Kidney capillary endothelial cell (primary cell): ENCODE measurements at regions not wholly inside any gene's neighbourhood (a gene's known extent, or its start where the extent isn't known, plus 50 kb on each side); places are given as distances from the start of the nearest gene placed in this dataset.

Experiments
- DNase-seq: peaks from one replicate; pipeline ENCODE4 v3.0.0-alpha.2; 2018; ENCODE audit warnings: low spot score

DNA sequence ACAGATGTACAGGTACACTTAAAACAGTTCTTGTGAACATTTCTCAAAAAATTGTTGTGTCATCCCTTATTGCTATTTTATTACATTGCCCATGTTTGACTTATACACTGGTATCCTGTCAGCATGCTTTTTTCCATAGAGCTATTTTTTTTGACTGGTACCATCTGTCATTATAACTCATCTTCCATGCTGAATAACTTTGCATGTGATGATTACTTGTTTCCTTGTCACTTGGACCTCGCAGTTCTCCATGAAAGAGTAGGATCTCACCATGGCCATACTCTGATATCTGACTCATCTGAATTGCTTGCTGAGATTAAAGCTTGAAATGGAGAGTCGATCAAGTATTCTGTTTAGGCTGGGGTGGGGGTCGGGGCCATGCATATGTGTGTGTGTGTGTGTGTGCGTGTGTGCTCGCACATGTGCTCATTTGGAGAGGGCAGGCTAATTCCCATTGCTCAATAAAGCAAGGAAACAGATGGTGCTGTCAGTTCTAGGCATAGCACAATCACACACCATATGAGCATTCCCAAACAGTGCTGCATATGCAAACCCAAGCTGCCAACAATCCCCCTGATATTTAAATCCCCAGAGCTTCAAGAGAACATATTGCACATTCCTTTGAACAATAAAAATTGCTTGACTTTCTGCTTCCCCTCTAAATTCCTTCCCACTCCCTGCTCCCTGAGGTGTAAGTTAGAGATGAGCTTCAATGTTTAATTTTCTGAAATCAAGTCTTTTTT lies 62.9 kb downstream of the NHLRC3 start:
- DNase-seq, result no peak

DNA sequence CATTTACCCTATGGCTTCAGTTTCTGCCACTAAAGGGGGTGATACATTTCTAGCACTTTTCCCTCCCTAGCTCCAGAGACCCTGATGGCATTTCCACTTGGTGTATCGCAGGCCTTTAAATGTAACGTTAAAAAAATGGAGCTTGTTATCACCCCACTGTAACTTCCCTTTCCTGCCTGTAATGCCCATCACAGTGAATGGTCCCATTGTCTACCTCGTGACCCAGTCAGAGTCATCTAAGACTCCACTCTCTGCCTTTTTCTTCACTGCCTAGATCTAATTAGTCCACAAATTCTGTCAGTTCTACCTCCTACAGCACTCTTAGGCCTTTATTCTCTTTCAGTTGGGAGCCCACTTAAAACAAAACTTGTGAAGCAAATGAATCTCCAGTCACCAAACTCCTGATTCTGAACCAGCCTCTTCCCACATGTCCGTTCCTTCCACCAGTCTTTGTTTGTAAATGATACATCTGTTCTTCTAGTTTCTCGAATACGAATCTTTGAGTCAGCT lies 64.8 kb downstream of the NHLRC3 start:
- DNase-seq, result peak; percentile 7

- peak; percentile 6 for DNase-seq
Measured at GRCh38 chr13:39105110-39105509, 66.9 kb downstream of the NHLRC3 start.

- no peak for DNase-seq
Measured at GRCh38 chr13:39106216-39107005, 68.2 kb downstream of the NHLRC3 start.

GRCh38 chr13:39107561-39107960 lies 69.3 kb downstream of the NHLRC3 start:
- no peak for DNase-seq

DNA sequence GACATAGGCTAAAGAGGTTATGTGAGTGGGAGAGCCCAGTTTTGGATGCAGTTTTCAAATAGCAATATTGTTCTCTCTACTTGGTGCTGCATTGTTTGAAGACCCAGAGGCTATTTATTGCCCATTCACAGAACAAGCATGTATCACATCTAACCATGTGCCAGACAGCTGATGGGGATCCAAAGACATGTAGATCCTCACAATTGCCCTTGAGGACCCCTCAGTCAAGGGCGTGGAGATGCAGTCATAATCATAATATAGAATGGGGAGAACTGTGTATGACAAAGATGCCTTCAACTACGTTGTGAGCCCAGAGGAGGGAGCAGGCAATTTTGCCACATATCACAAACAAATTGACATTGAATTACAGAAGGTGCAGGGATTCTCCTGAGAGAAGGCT lies 70.5 kb downstream of the NHLRC3 start:
- DNase-seq, result no peak

DNA sequence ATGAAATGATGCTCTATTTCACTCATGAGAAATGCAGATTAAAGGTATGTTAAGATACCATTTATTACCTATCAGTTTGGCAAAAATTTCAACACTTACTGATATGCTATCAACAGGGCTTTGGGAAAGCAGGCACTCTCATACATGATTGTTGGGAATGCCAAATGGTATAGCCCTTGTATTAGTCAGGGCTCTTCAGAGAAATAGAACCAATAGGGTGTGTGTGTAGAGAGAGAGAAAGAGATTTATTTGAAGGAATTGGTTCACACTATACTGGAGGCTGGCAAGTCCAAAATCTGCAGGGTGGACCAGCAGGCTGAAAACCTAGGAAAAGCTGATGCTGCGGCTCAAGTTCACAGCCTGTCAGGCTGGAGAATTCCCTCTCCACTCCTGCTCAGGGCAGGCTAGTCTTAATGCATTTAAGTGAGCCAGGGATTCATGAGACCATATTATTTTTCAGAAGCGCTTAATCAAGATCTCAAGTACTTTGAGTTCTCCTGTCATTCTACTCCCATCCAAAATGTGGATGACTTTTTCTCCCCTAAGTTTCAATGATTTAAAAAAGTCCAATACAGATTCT lies 72.4 kb downstream of the NHLRC3 start:
- DNase-seq, result no peak

GRCh38 chr13:39111145-39111544 lies 72.9 kb downstream of the NHLRC3 start:
- DNase-seq, result no peak

GRCh38 chr13:39119422-39119821 lies 81.2 kb downstream of the NHLRC3 start:
- DNase-seq, result no peak

DNA sequence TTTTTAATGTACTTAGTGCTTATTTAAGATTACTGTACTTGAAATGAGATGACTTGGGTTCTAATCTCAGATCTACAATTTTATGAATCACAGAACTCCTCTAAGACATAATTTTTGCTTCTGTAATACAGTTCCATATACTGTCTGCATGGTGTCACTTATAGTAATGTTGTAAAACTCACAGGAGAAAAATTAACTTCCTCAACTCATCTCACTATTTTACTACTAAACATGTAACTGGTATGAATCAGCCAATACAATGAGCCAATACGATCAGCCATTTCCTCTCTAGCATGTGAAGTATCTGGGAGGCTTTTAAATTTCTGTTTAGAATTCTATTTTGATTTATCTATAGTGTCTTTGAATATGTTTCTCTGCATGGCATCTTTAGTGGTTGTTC lies 85.3 kb downstream of the NHLRC3 start:
- no peak for DNase-seq

DNA sequence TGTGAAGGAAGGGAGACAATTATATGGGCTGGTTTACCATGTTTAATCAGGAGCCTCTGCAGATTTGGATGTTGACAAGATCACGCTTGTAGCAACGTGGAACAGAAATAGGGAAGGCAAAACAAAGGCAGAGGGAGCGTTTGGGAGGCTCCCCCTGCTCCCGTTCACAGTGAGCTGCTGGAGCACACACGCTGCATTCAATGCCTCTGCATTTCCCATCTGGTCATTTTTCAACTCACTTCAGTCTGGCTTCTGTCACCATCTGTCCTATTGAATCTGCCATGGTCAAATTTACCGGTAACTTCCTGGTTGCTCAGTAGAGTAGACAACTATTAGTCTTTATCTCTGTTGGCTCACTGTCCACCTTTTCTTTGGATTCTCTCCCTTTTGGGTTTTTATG lies 91.0 kb downstream of the NHLRC3 start:
- DNase-seq, result no peak

- DNase-seq, result no peak
Measured at GRCh38 chr13:39130301-39130700, 92.0 kb downstream of the NHLRC3 start.

DNA sequence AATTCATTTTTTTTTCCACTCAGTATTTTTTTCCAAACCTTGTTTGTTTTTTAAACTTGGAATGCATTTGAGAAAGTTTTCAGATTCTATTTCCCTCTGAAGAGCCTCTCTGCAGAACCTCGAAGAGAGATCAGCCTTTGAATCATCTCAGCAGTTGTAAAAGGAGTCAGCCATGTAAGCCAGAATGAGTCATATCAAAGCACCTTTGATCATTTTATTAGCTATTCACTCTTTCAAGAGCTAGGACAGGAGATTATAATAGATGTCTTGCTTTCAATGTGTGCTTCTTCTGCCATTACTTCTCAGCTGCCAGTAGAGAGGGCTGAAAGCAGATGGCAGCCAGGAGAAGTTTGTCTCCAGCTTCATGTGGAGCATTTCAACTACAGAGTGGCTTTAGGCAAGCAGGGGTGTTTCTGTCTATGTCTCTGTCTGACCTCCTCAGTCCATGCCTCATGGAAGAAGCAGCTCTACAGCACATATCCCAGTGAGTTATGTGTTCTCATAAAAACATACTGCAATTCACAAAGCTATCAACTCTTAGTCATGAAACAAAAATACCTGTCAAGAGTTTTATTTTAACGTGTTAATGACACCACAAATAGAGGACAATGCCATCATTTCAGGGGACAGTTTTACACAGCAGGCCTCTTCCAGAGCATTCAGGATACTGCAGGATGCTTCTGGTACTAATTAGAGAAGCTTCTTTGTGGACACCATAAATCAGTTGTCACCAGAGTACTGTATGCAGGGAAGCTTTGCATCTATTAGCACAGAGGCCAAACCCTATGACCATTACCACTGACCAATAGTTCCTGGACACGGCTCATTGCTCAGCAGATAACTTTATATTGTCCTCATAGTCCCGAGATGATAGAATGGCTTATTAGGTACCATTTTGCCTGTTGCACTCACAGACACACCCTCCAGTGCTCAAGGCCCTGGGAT lies 94.3 kb downstream of the NHLRC3 start:
- no peak for DNase-seq

DNA sequence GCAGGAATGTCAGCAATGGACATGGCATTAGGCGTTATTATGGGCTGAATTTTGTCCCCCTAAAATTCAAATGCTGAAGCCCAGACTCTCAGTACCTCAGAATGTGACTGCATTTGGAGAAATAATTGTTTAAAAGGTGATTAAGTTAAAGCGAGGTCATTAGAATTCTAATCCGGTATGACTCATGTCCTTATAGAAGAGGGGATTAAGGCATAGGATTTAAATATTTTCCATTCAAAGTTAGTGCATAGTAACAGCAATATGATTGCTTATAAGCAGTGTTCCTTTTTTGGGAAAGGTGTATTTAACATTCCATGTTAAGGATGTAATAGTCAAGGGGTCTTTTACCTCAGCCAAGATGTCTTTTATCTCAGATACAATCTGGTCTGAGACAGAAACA lies 95.5 kb downstream of the NHLRC3 start:
- DNase-seq, result no peak

DNA sequence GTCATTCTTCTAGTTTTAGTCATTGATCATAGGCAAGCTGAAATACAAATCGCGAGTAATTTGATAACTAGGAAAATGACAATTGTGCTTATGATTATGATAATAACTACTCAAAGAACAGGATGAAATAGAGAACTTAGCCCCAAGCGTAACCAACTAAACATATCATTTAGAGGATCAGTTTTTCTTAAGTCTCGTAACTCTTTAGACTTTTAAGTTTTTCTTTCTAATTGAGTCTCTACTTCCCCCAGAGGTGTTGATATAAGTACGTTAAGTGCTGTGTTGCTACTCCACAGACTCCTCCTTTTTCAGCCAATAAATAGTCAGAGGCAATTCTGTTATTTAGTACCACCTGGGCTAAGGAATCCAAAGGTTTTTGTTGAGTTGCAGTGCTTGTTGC lies 96.3 kb downstream of the NHLRC3 start:
- no peak for DNase-seq

DNA sequence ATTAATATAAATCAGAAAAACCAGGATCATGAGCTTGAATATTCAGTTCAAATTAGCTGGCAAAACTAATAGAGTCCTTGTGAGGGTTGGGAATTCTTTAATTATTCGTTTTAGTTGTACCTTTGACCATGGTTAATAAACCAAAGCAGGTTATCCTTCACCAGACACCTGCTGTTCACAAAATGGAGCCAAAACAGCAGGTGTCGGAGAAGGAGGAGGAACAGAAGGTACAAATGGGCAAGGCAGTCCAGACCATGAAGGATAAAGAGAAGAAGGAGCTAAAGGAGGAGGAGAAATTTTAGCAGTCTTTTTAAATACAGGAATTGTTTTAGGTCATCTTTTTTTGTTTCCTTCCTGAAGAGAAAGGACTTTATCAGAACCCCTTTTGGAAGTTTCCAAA lies 106.1 kb downstream of the NHLRC3 start:
- DNase-seq, result no peak

DNA sequence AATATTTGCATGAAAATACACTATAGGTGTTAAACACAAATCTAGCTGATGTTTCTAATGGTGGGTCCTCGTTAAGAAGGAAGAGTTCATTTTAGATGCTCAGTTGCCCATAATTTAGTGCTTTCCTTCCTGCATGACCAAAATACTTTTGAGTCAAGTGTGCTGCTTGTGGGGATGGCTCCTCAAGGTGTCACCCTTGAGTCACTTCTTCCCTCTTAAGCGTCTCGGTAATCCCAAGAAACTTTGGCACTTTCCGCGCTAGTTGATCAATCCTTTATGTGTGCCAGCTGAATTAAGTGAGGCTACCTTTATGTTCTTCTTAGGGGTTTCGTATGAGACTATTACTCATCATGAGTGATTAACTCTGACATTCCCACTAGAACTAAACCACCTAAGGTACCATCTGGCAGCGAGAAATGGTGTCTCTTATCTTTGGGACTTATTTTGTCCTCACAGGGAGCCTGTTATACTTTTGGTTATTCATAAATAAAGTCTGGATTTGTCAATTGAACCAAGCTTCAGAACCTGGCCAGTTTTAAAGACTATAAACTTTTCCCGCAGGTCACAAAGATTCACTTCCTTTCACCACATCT lies 106.8 kb downstream of the NHLRC3 start:
- peak; percentile 50 for DNase-seq

GRCh38 chr13:39148513-39148961 lies 110.3 kb downstream of the NHLRC3 start:
- peak; percentile 55 for DNase-seq

DNA sequence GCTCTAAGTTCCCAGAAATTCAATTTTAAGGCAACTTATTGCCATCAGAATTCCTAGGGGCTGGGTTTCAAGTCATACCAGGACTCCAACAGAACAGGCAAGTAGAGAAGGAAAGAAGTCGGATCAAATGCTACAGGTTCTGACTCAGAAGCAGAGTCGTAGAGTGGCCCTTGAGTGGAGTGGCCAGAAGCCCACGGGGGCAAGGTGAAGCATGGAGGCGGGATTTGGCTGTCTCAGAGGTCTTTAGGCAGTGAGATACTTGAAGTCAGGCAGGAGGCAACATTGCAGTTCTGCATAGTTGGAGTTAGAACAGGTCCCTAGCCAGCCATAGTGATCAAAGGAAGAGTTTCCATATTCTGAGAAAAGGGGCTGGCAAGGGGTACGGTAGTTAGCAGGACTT lies 111.6 kb downstream of the NHLRC3 start:
- no peak for DNase-seq

GRCh38 chr13:39154041-39154440 lies 115.8 kb downstream of the NHLRC3 start:
- DNase-seq, result no peak

DNA sequence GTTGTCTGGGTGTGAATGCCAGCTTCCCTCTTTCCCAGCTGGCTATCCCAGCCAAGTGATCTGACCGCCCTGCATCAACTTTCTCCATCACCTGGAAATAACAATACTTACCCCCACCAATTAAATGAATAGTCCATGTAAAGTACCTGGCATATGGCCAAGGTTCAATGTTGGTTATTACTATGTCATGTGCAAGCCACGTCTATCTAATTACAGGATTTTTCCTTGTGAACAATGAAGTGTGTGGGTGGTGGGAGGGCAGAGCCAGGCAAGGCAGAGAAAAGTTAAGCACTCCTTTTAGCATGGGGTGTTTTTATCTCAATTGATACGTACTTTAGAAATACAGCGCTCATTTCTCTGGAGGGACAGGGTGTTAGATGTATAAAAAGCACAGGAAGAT lies 121.1 kb downstream of the NHLRC3 start:
- DNase-seq, result no peak
